ENCODE measurements at regions not wholly inside any gene's neighbourhood (a gene's known extent, or its start where the extent isn't known, plus 50 kb on each side); places are given as distances from the start of the nearest gene placed in this dataset.

- H3K36me3 Mint-ChIP-seq (ENCODE audit: low read depth), result peaks cover 8% of the 10 kb centered on the region
- no peaks in the 10 kb centered on the region for H3K27me3 Mint-ChIP-seq (ENCODE audit: low read depth)
- no peak overlapping the region for H3K4me3 Mint-ChIP-seq
- no peak overlapping the region for H3K27ac Mint-ChIP-seq
- no peaks in the 10 kb centered on the region for H3K4me1 Mint-ChIP-seq
- TF ChIP-seq CTCF (IDR thresholded peaks at IDR 0.05; ENCODE audit: unreplicated experiment in 3 of 3), result no peak
- H3K9me3 Mint-ChIP-seq, result peaks cover 19% of the 10 kb centered on the region
These were observed 162.9 kb downstream of the DUSP6 start for GRCh38 chr12:89189448-89189847.

GRCh38 chr12:89187507-89187906 is 164.8 kb downstream of the DUSP6 start:
- Mint-ChIP-seq H3K4me1 (no peaks in the 10 kb centered on the region), H3K27ac (no peak overlapping the region), H3K36me3 (ENCODE audit: low read depth) (peaks cover 8% of the 10 kb centered on the region), H3K4me3 (no peak overlapping the region), H3K9me3 (peaks cover 19% of the 10 kb centered on the region), H3K27me3 (ENCODE audit: low read depth) (no peaks in the 10 kb centered on the region)
- no peak for TF ChIP-seq CTCF (IDR thresholded peaks at IDR 0.05; ENCODE audit: unreplicated experiment in 3 of 3)

GRCh38 chr12:89185889-89186288 is 166.4 kb downstream of the DUSP6 start:
- Mint-ChIP-seq H3K4me3 (no peak overlapping the region), H3K9me3 (peaks cover 19% of the 10 kb centered on the region), H3K27ac (no peak overlapping the region), H3K27me3 (ENCODE audit: low read depth) (no peaks in the 10 kb centered on the region), H3K36me3 (ENCODE audit: low read depth) (peaks cover 8% of the 10 kb centered on the region), H3K4me1 (no peaks in the 10 kb centered on the region)
- TF ChIP-seq CTCF (IDR thresholded peaks at IDR 0.05; ENCODE audit: unreplicated experiment in 3 of 3), result no peak

- no peaks in the 10 kb centered on the region for H3K27me3 Mint-ChIP-seq (ENCODE audit: low read depth)
- no peak overlapping the region for H3K27ac Mint-ChIP-seq
- no peak for TF ChIP-seq CTCF (IDR thresholded peaks at IDR 0.05; ENCODE audit: unreplicated experiment in 3 of 3)
- peaks cover 8% of the 10 kb centered on the region for H3K36me3 Mint-ChIP-seq (ENCODE audit: low read depth)
- peaks cover 15% of the 10 kb centered on the region for H3K9me3 Mint-ChIP-seq
- no peak overlapping the region for H3K4me3 Mint-ChIP-seq
- no peaks in the 10 kb centered on the region for H3K4me1 Mint-ChIP-seq
These were observed 167.1 kb downstream of the DUSP6 start for GRCh38 chr12:89185181-89185580.

- Mint-ChIP-seq H3K4me3 (no peak overlapping the region), H3K9me3 (peaks cover 10% of the 10 kb centered on the region), H3K27me3 (ENCODE audit: low read depth) (no peaks in the 10 kb centered on the region), H3K27ac (no peak overlapping the region), H3K36me3 (ENCODE audit: low read depth) (peaks cover 4% of the 10 kb centered on the region), H3K4me1 (no peaks in the 10 kb centered on the region)
- no peak for TF ChIP-seq CTCF (IDR thresholded peaks at IDR 0.05; ENCODE audit: unreplicated experiment in 3 of 3)
These were observed 168.3 kb downstream of the DUSP6 start for GRCh38 chr12:89183985-89184435.

- no peak overlapping the region for H3K27ac Mint-ChIP-seq
- no peaks in the 10 kb centered on the region for H3K36me3 Mint-ChIP-seq (ENCODE audit: low read depth)
- H3K4me1 Mint-ChIP-seq, result no peaks in the 10 kb centered on the region
- TF ChIP-seq CTCF (IDR thresholded peaks at IDR 0.05; ENCODE audit: unreplicated experiment in 3 of 3), result no peak
- H3K9me3 Mint-ChIP-seq, result no peaks in the 10 kb centered on the region
- H3K27me3 Mint-ChIP-seq (ENCODE audit: low read depth), result no peaks in the 10 kb centered on the region
- no peak overlapping the region for H3K4me3 Mint-ChIP-seq
These were observed 170.9 kb downstream of the DUSP6 start for GRCh38 chr12:89181271-89181920.
